SU-DHL-6 (cell line): ENCODE measurements at regions not wholly inside any gene's neighbourhood (a gene's known extent, or its start where the extent isn't known, plus 50 kb on each side); places are given as distances from the start of the nearest gene placed in this dataset.

Source experiments
- H2AFZ ChIP-seq: fragments of 200-600 bp; sonication (generic); 2 replicates; pipeline ENCODE4 v1.6.1; 2014; ENCODE audit warnings: low read depth, mild to moderate bottlenecking, moderate library complexity, mixed read lengths, antibody characterized with exemption, low read length; ENCODE audit not compliant: severe bottlenecking
- H3F3A ChIP-seq: fragments of 200-600 bp; shearing (Covaris generic); 2 replicates; pipeline ENCODE4 v1.6.0; 2016; ENCODE audit warnings: antibody characterized with exemption, mild to moderate bottlenecking; ENCODE audit not compliant: insufficient read depth
- H3K27ac ChIP-seq: fragments of 200-600 bp; sonication (generic); 2 replicates; pipeline ENCODE4 v1.5.1; 2016; ENCODE audit warnings: low read depth, mild to moderate bottlenecking, low read length, moderate library complexity, mixed read lengths
- H3K27me3 ChIP-seq: fragments of 200-600 bp; sonication (generic), shearing (Covaris generic); 2 replicates; pipeline ENCODE4 v1.6.0; 2014; ENCODE audit warnings: mild to moderate bottlenecking, low read length
- H3K36me3 ChIP-seq: fragments of 200-600 bp; sonication (generic); 2 replicates; pipeline ENCODE4 v1.6.1; 2014; ENCODE audit warnings: mild to moderate bottlenecking, low read length, mixed read lengths
- H3K4me2 ChIP-seq: fragments of 300-600, 200-600 bp; shearing (Covaris generic), sonication (generic); 2 replicates; pipeline ENCODE4 v1.6.0; 2014; ENCODE audit warnings: low read length, low read depth, mild to moderate bottlenecking; ENCODE audit not compliant: poor library complexity, severe bottlenecking
- H3K4me3 ChIP-seq: fragments of 200-600 bp; sonication (generic); 2 replicates; pipeline ENCODE4 v1.5.1; 2014; ENCODE audit warnings: antibody characterized with exemption, low read length, mild to moderate bottlenecking, mixed read lengths; ENCODE audit not compliant: insufficient read depth, poor library complexity, severe bottlenecking
- H3K79me2 ChIP-seq: fragments of 200-600 bp; sonication (generic); 2 replicates; pipeline ENCODE4 v1.6.1; 2014; ENCODE audit warnings: mild to moderate bottlenecking, low read length, moderate library complexity; ENCODE audit not compliant: insufficient read depth
- H3K9ac ChIP-seq: fragments of 200-600 bp; sonication (generic); 2 replicates; pipeline ENCODE4 v1.7.0; 2014; ENCODE audit warnings: mild to moderate bottlenecking, low read length
- H3K9me2 ChIP-seq: fragments of 200-600 bp; sonication (generic); replicated peaks from 2 replicates; pipeline ENCODE4 v1.6.1; 2014; ENCODE audit warnings: low read length; ENCODE audit not compliant: insufficient read depth
- H3K9me3 ChIP-seq: fragments of 200-600 bp; sonication (generic); 2 replicates; pipeline ENCODE4 v1.6.1; 2014; ENCODE audit warnings: low read length, mixed read lengths; ENCODE audit not compliant: insufficient read depth
- H4K20me1 ChIP-seq: fragments of 200-600 bp; sonication (generic); 2 replicates; pipeline ENCODE4 v1.6.1; 2014; ENCODE audit warnings: low read depth, mild to moderate bottlenecking, antibody characterized with exemption, low read length, moderate library complexity, mixed read lengths
- CTCF ChIP-seq: fragments of 200-600 bp; sonication (generic); IDR thresholded peaks from one replicate; pipeline ENCODE4 v1.5.1; 2017; ENCODE audit warnings: antibody characterized with exemption, mild to moderate bottlenecking, low read length, moderate library complexity; ENCODE audit not compliant: insufficient read depth, poor library complexity, severe bottlenecking
- EZH2phosphoT487 ChIP-seq: fragments of 200-600 bp; sonication (generic), shearing (Covaris generic); conservative IDR thresholded peaks from 2 replicates; pipeline ENCODE4 v1.6.1; 2018; ENCODE audit warnings: mild to moderate bottlenecking, antibody characterized with exemption, low read length, moderate library complexity, mixed read lengths

- no peak overlapping the region for H2AFZ ChIP-seq
- no peak overlapping the region for H3K4me2 ChIP-seq
- H3K27me3 ChIP-seq: no peaks in the 10 kb centered on the region
- no peaks in the 10 kb centered on the region; the same call in 1 of the 2 replicates for H3K36me3 ChIP-seq
- H3K79me2 ChIP-seq: no peaks in the 10 kb centered on the region
- 0 out of 2 replicates have a peak, but pooled peaks cover 11% of the 10 kb centered on the region for H3K9me3 ChIP-seq
- TF ChIP-seq CTCF: no peak
- no peak for TF ChIP-seq EZH2phosphoT487
- H3K9me2 ChIP-seq: no peaks in the 10 kb centered on the region
- no peak overlapping the region for H3K9ac ChIP-seq
- H3F3A ChIP-seq: no peaks in the 10 kb centered on the region
- H3K27ac ChIP-seq: no peak overlapping the region
- H3K4me3 ChIP-seq: no peak overlapping the region
- H4K20me1 ChIP-seq: no peaks in the 10 kb centered on the region
Measured at GRCh38 chr3:120506076-120506827, 55.5 kb upstream of the FSTL1 start.

GRCh38 chr3:120503727-120504616, 53.2 kb upstream of the FSTL1 start:
- TF ChIP-seq CTCF: no peak
- no peak for TF ChIP-seq EZH2phosphoT487
- H3K9me3 ChIP-seq: 0 out of 2 replicates have a peak, but pooled peaks cover 3% of the 10 kb centered on the region
- no peak overlapping the region for H3K4me3 ChIP-seq
- no peaks in the 10 kb centered on the region for H3K27me3 ChIP-seq
- no peaks in the 10 kb centered on the region for H3K9me2 ChIP-seq
- H3K9ac ChIP-seq: no peak overlapping the region
- H3K36me3 ChIP-seq: no peaks in the 10 kb centered on the region
- H3K79me2 ChIP-seq: no peaks in the 10 kb centered on the region
- no peak overlapping the region for H3K4me2 ChIP-seq
- H3K27ac ChIP-seq: no peak overlapping the region
- H3F3A ChIP-seq: no peaks in the 10 kb centered on the region
- H2AFZ ChIP-seq: no peak overlapping the region
- no peaks in the 10 kb centered on the region for H4K20me1 ChIP-seq

- H3K4me3 ChIP-seq: no peak overlapping the region
- H2AFZ ChIP-seq: no peak overlapping the region
- no peak overlapping the region for H3K4me2 ChIP-seq
- H3K9me3 ChIP-seq: no peaks in the 10 kb centered on the region
- no peaks in the 10 kb centered on the region for H3K36me3 ChIP-seq
- no peaks in the 10 kb centered on the region for H3K9me2 ChIP-seq
- no peaks in the 10 kb centered on the region for H3K27me3 ChIP-seq
- no peak overlapping the region for H3K27ac ChIP-seq
- H3K9ac ChIP-seq: no peak overlapping the region
- no peaks in the 10 kb centered on the region for H4K20me1 ChIP-seq
- no peak for TF ChIP-seq CTCF
- no peak for TF ChIP-seq EZH2phosphoT487
- no peaks in the 10 kb centered on the region for H3F3A ChIP-seq
- H3K79me2 ChIP-seq: no peaks in the 10 kb centered on the region
Measured at GRCh38 chr3:120502116-120502515, 51.3 kb upstream of the FSTL1 start.
